Nephron (organoid): ENCODE measurements at regions not wholly inside any gene's neighbourhood (a gene's known extent, or its start where the extent isn't known, plus 50 kb on each side); places are given as distances from the start of the nearest gene placed in this dataset.

Source experiments
- H3K27ac Mint-ChIP-seq, 3 experiments: 2 replicates each; pipeline ENCODE4 v1.8.0; 2020; ENCODE audit warnings: mixed read lengths in 3 of 3, mild to moderate bottlenecking in 2 of 3, moderate library complexity in 1 of 3
- H3K27me3 Mint-ChIP-seq: 2 replicates; pipeline ENCODE4 v1.8.0; 2021; ENCODE audit warnings: low read depth, mild to moderate bottlenecking, moderate library complexity, mixed read lengths
- H3K36me3 Mint-ChIP-seq: 2 replicates; pipeline ENCODE4 v1.8.0; 2020; ENCODE audit warnings: low read depth, mixed read lengths
- H3K4me1 Mint-ChIP-seq: 2 replicates; pipeline ENCODE4 v1.8.0; 2020; ENCODE audit warnings: mixed read lengths
- H3K4me3 Mint-ChIP-seq, 3 experiments: 2 replicates each; pipeline ENCODE4 v1.8.0; 2020; ENCODE audit warnings: mild to moderate bottlenecking in 3 of 3, mixed read lengths in 3 of 3, moderate library complexity in 2 of 3
- H3K9me3 Mint-ChIP-seq: 2 replicates; pipeline ENCODE4 v1.8.0; 2020; ENCODE audit warnings: mixed read lengths
- CTCF ChIP-seq, 3 experiments: fragments of 200-600 bp; sonication (generic); IDR thresholded peaks; one replicate each; pipeline ENCODE4 v1.5.0; 2021; ENCODE audit warnings: antibody characterized with exemption in 3 of 3; ENCODE audit not compliant: unreplicated experiment in 3 of 3

DNA sequence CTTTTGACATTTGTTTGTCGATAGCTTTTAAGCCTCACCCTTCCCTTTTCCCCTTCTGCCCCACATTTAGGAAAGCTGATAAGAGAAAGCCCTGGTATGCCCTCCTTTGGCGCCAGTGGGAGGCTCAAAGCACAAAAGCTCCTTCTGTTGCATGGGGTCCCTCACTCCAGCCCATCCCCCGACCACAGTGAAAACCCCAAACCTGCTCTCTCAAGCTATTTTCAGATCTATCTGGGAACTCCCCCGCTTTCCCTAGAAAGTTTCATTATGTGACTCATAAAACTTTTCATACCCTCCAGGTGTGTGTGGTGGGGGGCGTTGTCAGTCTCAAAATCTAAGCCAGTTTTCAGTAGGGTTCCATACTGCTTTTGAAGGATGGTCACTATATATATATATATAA, 259.0 kb upstream of the PCDH7 start:
- TF ChIP-seq CTCF (IDR thresholded peaks at IDR 0.05; ENCODE audit: unreplicated experiment in 3 of 3), result no peak
- no peaks in the 10 kb centered on the region for H3K36me3 Mint-ChIP-seq
- no peaks in the 10 kb centered on the region for H3K4me1 Mint-ChIP-seq
- H3K27me3 Mint-ChIP-seq, result peaks cover 5% of the 10 kb centered on the region
- H3K9me3 Mint-ChIP-seq, result no peaks in the 10 kb centered on the region
- no peak overlapping the region for H3K27ac Mint-ChIP-seq
- no peak overlapping the region for H3K4me3 Mint-ChIP-seq

DNA sequence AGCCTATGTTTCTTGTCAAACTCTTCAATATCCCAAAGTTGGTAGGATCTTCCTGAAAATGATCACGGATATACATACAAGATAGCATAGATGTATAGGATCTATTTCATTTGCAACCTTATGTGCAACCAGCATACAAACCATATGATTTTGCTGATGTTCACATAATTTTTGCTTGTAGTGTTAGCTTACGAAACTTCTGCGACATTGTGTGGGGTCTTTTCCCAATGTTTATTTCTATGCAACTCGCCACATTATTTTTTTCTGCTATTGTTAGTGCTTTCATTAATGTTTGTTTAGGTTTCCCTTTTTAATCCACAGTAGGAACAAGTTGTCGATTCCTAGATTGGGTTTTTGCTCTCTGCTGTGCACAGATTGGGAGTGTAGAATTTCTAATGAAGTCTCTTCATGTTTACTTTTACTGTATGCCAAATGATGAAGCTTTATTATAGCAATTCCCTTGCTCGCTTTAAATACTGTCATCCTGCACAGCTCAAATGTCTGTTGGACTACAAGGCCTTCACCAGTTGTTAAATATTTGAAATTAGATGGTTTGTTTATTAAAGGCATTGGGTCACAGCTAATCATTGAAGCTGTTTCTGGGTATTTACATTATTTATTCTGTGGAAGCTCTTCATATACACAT, 257.6 kb upstream of the PCDH7 start:
- no peak overlapping the region for H3K4me3 Mint-ChIP-seq
- H3K4me1 Mint-ChIP-seq, result no peaks in the 10 kb centered on the region
- no peaks in the 10 kb centered on the region for H3K36me3 Mint-ChIP-seq
- no peaks in the 10 kb centered on the region for H3K9me3 Mint-ChIP-seq
- peaks cover 5% of the 10 kb centered on the region for H3K27me3 Mint-ChIP-seq
- H3K27ac Mint-ChIP-seq, result no peak overlapping the region
- TF ChIP-seq CTCF (IDR thresholded peaks at IDR 0.05; ENCODE audit: unreplicated experiment in 3 of 3), result no peak

- no peaks in the 10 kb centered on the region for H3K27me3 Mint-ChIP-seq
- no peak overlapping the region for H3K27ac Mint-ChIP-seq
- no peaks in the 10 kb centered on the region for H3K4me1 Mint-ChIP-seq
- H3K36me3 Mint-ChIP-seq, result no peaks in the 10 kb centered on the region
- H3K4me3 Mint-ChIP-seq, result no peak overlapping the region
- TF ChIP-seq CTCF (IDR thresholded peaks at IDR 0.05; ENCODE audit: unreplicated experiment in 3 of 3), result no peak
- H3K9me3 Mint-ChIP-seq, result no peaks in the 10 kb centered on the region
These were observed 248.3 kb upstream of the PCDH7 start for GRCh38 chr4:30471861-30472260.

- H3K9me3 Mint-ChIP-seq, result no peaks in the 10 kb centered on the region
- no peak overlapping the region for H3K4me3 Mint-ChIP-seq
- H3K36me3 Mint-ChIP-seq, result no peaks in the 10 kb centered on the region
- TF ChIP-seq CTCF (IDR thresholded peaks at IDR 0.05; ENCODE audit: unreplicated experiment in 3 of 3), result no peak
- no peak overlapping the region for H3K27ac Mint-ChIP-seq
- H3K27me3 Mint-ChIP-seq, result no peaks in the 10 kb centered on the region
- H3K4me1 Mint-ChIP-seq, result no peaks in the 10 kb centered on the region
These were observed 246.9 kb upstream of the PCDH7 start for GRCh38 chr4:30473225-30473624.

GRCh38 chr4:30495251-30495650, 224.9 kb upstream of the PCDH7 start:
- Mint-ChIP-seq H3K9me3 (peaks cover 18% of the 10 kb centered on the region), H3K4me1 (peaks cover 17% of the 10 kb centered on the region), H3K36me3 (no peaks in the 10 kb centered on the region), H3K27ac (peak overlapping the region in 1 of 3 experiments; percentile 87), H3K27me3 (no peaks in the 10 kb centered on the region), H3K4me3 (no peak overlapping the region)
- TF ChIP-seq CTCF (IDR thresholded peaks at IDR 0.05; ENCODE audit: unreplicated experiment in 3 of 3), result no peak

DNA sequence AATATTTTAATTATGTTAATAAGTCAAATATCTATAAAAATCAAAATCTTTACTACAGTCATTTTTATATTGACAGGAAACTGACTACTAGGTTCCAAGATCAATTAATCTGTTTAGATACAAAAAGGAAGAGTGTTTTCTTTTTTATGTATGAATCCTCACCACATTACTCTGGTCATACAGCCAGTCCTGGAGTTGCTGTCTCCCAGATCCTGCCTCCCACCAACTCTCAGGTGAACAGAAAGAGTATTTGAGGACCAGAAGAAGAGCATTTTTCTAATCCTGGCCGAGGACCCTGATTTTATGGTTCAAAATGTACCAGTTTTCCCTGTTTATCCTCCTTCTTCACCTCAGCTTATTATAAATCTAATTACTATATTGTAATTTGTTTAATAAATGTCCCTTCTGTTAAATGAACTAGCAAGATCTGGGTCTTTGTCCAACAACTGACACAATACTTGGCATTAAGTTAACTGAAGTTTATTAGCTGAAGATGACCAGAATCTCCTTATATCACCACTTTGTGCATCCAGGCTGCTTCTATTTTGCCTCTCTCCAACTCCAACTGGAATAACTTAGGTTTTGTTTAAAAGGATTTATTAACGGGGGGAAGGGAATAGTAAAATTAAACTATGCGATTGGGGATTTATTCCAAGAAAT, 224.4 kb upstream of the PCDH7 start:
- no peaks in the 10 kb centered on the region for H3K36me3 Mint-ChIP-seq
- no peak for TF ChIP-seq CTCF (IDR thresholded peaks at IDR 0.05; ENCODE audit: unreplicated experiment in 3 of 3)
- H3K27ac Mint-ChIP-seq, result peak overlapping the region; percentile 39 to 87 (median 64)
- no peaks in the 10 kb centered on the region for H3K27me3 Mint-ChIP-seq
- H3K4me3 Mint-ChIP-seq, result no peak overlapping the region
- H3K9me3 Mint-ChIP-seq, result peaks cover 16% of the 10 kb centered on the region
- peaks cover 21% of the 10 kb centered on the region for H3K4me1 Mint-ChIP-seq
